SK-N-SH (cell line): ENCODE measurements at regions not wholly inside any gene's neighbourhood (a gene's known extent, or its start where the extent isn't known, plus 50 kb on each side); places are given as distances from the start of the nearest gene placed in this dataset.

Experiments
- CHD2 ChIP-seq: fragments of 150-350 bp; IDR thresholded peaks from 2 replicates; pipeline ENCODE4 v1.6.1; 2018; ENCODE audit warnings: low read length; ENCODE audit not compliant: partially characterized antibody
- ELF1 ChIP-seq: IDR thresholded peaks from 2 replicates; pipeline ENCODE4 v1.4.0; 2012
- FOSL2 ChIP-seq: IDR thresholded peaks from 2 replicates; pipeline ENCODE4 v1.4.0; 2012; ENCODE audit warnings: low read depth, mild to moderate bottlenecking, moderate library complexity, borderline replicate concordance
- FOXJ3 ChIP-seq: sonication (generic); formaldehyde crosslinking; IDR thresholded peaks from 2 replicates; pipeline ENCODE4 v1.5.1; 2020; ENCODE audit warnings: mild to moderate bottlenecking, missing genetic modification reagents
- GABPA ChIP-seq: IDR thresholded peaks from 2 replicates; pipeline ENCODE4 v1.4.0; 2012; ENCODE audit warnings: low read depth, mild to moderate bottlenecking
- GATA2 ChIP-seq: sonication (generic); formaldehyde crosslinking; IDR thresholded peaks from 2 replicates; pipeline ENCODE4 v1.5.0; 2020; ENCODE audit warnings: mild to moderate bottlenecking, missing genetic modification reagents
- JUND ChIP-seq: IDR thresholded peaks from 2 replicates; pipeline ENCODE4 v1.4.0; 2012
- MXI1 ChIP-seq: IDR thresholded peaks from 2 replicates; pipeline ENCODE4 v1.6.1; 2012; ENCODE audit warnings: mild to moderate bottlenecking, low read depth, low read length, improper control_type of control experiment
- NFIC ChIP-seq: IDR thresholded peaks from 2 replicates; pipeline ENCODE4 v1.4.0; 2012; ENCODE audit warnings: borderline replicate concordance
- POLR2AphosphoS5 ChIP-seq: IDR thresholded peaks from 2 replicates; pipeline ENCODE4 v1.6.1; 2012; ENCODE audit warnings: low read depth, low read length
- RAD21 ChIP-seq: IDR thresholded peaks from 2 replicates; pipeline ENCODE4 v1.6.1; 2012; ENCODE audit warnings: mild to moderate bottlenecking, low read length
- RFX5 ChIP-seq: IDR thresholded peaks from 2 replicates; pipeline ENCODE4 v1.6.1; 2012; ENCODE audit warnings: mild to moderate bottlenecking, improper control_type of control experiment, low read length
- SIN3A ChIP-seq: IDR thresholded peaks from 2 replicates; pipeline ENCODE4 v1.6.1; 2012; ENCODE audit warnings: low read depth, mild to moderate bottlenecking, low read length, moderate library complexity, borderline replicate concordance
- TAF1 ChIP-seq: IDR thresholded peaks from 2 replicates; pipeline ENCODE4 v1.6.1; 2012; ENCODE audit warnings: low read depth, mild to moderate bottlenecking, low read length, moderate library complexity, borderline replicate concordance
- TCF12 ChIP-seq: IDR thresholded peaks from 2 replicates; pipeline ENCODE4 v1.4.0; 2012
- TF ChIP-seq, protein P1 (sequence below): IDR thresholded peaks from 2 replicates; pipeline ENCODE4 v1.4.0; 2012; ENCODE audit warnings: low read depth
- TF ChIP-seq, protein P2 (sequence below): IDR thresholded peaks from 2 replicates; pipeline ENCODE4 v1.4.0; 2012; ENCODE audit warnings: low read depth, borderline replicate concordance
- TF ChIP-seq, protein P3 (sequence below): fragments of 200-600 bp; sonication (generic); IDR thresholded peaks from 2 replicates; pipeline ENCODE4 v1.6.1; 2017; ENCODE audit warnings: antibody characterized with exemption, mild to moderate bottlenecking, moderate library complexity
- TF ChIP-seq, protein P4 (sequence below): fragments of 150-350 bp; IDR thresholded peaks from 2 replicates; pipeline ENCODE4 v1.6.1; 2016; ENCODE audit warnings: mild to moderate bottlenecking, low read depth, low read length
- TF ChIP-seq, protein P5 (sequence below): fragments of 150-350 bp; IDR thresholded peaks from 2 replicates; pipeline ENCODE4 v1.6.1; 2017; ENCODE audit warnings: antibody characterized with exemption, low read length, low read depth, borderline replicate concordance

DNA sequence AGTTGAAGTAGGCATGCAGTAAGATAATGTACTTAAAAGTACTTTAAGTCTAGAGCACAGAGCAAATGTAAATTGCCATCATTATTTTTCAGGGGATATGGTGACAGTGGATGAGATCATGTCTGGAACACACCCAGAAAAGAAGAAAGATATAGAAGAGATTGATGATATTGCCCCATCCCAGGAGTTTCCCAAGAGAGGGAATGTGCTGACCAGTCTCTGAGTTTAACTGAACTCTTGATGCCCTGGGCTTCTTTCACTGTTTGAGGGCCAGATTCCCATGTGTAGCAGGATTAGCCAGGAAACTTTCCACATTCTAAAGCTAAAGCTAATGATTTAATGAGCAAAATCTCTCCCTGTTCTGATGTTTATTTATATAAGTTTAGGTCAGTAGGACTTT, 366.8 kb upstream of the UMPS start (continued):
- no peak for TF ChIP-seq CHD2
- TF ChIP-seq, protein P1, sequence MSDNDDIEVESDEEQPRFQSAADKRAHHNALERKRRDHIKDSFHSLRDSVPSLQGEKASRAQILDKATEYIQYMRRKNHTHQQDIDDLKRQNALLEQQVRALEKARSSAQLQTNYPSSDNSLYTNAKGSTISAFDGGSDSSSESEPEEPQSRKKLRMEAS: no peak
- TF ChIP-seq, protein P2, sequence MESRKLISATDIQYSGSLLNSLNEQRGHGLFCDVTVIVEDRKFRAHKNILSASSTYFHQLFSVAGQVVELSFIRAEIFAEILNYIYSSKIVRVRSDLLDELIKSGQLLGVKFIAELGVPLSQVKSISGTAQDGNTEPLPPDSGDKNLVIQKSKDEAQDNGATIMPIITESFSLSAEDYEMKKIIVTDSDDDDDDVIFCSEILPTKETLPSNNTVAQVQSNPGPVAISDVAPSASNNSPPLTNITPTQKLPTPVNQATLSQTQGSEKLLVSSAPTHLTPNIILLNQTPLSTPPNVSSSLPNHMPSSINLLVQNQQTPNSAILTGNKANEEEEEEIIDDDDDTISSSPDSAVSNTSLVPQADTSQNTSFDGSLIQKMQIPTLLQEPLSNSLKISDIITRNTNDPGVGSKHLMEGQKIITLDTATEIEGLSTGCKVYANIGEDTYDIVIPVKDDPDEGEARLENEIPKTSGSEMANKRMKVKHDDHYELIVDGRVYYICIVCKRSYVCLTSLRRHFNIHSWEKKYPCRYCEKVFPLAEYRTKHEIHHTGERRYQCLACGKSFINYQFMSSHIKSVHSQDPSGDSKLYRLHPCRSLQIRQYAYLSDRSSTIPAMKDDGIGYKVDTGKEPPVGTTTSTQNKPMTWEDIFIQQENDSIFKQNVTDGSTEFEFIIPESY: no peak
- no peak for TF ChIP-seq RFX5
- TF ChIP-seq TAF1: no peak
- peak; percentile 63; the same call in 1 of the 2 replicates for TF ChIP-seq NFIC
- TF ChIP-seq, protein P3, sequence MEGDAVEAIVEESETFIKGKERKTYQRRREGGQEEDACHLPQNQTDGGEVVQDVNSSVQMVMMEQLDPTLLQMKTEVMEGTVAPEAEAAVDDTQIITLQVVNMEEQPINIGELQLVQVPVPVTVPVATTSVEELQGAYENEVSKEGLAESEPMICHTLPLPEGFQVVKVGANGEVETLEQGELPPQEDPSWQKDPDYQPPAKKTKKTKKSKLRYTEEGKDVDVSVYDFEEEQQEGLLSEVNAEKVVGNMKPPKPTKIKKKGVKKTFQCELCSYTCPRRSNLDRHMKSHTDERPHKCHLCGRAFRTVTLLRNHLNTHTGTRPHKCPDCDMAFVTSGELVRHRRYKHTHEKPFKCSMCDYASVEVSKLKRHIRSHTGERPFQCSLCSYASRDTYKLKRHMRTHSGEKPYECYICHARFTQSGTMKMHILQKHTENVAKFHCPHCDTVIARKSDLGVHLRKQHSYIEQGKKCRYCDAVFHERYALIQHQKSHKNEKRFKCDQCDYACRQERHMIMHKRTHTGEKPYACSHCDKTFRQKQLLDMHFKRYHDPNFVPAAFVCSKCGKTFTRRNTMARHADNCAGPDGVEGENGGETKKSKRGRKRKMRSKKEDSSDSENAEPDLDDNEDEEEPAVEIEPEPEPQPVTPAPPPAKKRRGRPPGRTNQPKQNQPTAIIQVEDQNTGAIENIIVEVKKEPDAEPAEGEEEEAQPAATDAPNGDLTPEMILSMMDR: no peak
- TF ChIP-seq, protein P4, sequence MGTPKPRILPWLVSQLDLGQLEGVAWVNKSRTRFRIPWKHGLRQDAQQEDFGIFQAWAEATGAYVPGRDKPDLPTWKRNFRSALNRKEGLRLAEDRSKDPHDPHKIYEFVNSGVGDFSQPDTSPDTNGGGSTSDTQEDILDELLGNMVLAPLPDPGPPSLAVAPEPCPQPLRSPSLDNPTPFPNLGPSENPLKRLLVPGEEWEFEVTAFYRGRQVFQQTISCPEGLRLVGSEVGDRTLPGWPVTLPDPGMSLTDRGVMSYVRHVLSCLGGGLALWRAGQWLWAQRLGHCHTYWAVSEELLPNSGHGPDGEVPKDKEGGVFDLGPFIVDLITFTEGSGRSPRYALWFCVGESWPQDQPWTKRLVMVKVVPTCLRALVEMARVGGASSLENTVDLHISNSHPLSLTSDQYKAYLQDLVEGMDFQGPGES: no peak
- TF ChIP-seq, protein P5, sequence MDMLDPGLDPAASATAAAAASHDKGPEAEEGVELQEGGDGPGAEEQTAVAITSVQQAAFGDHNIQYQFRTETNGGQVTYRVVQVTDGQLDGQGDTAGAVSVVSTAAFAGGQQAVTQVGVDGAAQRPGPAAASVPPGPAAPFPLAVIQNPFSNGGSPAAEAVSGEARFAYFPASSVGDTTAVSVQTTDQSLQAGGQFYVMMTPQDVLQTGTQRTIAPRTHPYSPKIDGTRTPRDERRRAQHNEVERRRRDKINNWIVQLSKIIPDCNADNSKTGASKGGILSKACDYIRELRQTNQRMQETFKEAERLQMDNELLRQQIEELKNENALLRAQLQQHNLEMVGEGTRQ: no peak
- TF ChIP-seq ELF1: no peak
- TF ChIP-seq FOSL2: no peak
- no peak for TF ChIP-seq POLR2AphosphoS5
- no peak for TF ChIP-seq TCF12
- TF ChIP-seq FOXJ3 (CRISPR knock-in tag): no peak
- no peak for TF ChIP-seq RAD21
- TF ChIP-seq SIN3A: no peak
- TF ChIP-seq JUND: peak; percentile 48
- no peak for TF ChIP-seq MXI1
- TF ChIP-seq GABPA: no peak
- no peak for TF ChIP-seq GATA2
